ENCODE measurements at regions not wholly inside any gene's neighbourhood (a gene's known extent, or its start where the extent isn't known, plus 50 kb on each side); places are given as distances from the start of the nearest gene placed in this dataset.

DNA sequence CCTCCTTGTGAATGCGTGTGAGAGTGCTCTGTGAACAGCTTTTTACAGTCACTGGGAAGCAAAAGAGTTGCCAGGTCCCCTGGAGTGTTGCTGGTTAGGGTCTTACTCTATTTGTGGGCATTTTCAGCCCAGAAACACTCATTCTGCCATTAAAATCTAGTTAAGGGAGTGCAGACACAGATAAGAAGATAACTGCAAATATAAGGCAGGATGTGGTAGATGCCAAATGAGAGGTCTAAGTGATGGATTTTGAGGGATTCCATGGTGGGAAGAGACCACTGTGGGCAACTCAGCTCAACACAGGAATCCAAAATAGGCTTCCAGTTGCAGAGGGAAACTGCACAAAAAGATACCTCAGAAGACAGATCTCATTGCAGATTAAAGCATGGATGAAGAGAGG lies 54.5 kb upstream of the KL start:
- TF ChIP-seq, protein P1, sequence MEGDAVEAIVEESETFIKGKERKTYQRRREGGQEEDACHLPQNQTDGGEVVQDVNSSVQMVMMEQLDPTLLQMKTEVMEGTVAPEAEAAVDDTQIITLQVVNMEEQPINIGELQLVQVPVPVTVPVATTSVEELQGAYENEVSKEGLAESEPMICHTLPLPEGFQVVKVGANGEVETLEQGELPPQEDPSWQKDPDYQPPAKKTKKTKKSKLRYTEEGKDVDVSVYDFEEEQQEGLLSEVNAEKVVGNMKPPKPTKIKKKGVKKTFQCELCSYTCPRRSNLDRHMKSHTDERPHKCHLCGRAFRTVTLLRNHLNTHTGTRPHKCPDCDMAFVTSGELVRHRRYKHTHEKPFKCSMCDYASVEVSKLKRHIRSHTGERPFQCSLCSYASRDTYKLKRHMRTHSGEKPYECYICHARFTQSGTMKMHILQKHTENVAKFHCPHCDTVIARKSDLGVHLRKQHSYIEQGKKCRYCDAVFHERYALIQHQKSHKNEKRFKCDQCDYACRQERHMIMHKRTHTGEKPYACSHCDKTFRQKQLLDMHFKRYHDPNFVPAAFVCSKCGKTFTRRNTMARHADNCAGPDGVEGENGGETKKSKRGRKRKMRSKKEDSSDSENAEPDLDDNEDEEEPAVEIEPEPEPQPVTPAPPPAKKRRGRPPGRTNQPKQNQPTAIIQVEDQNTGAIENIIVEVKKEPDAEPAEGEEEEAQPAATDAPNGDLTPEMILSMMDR (IDR thresholded peaks at IDR 0.05; ENCODE audit: insufficient read depth, low read depth, low read length), result no peak
- no peak for TF ChIP-seq EZH2 (IDR thresholded peaks at IDR 0.05; ENCODE audit: insufficient read depth, low read length)
